ENCODE measurements at regions not wholly inside any gene's neighbourhood (a gene's known extent, or its start where the extent isn't known, plus 50 kb on each side); places are given as distances from the start of the nearest gene placed in this dataset.

DNA sequence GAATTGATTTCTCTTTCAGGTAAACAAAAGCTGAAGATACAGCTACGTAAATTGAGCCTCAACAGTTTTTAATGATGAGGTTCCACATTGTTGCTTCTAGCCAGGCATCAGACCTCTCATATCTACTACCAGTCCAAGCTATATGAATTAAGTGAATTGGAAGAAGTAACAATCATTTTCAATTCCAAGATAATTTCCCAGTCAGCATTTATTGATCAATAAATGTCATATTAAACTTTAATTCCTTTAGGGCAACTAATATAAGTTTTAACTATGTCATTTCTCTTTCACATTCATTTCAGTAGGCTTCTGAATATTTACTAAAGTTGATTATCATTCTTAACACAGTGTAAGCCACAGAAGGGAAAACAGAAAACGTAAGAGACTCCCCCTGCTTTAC is 1413.7 kb upstream of the CELF2 start:
- Histone ChIP-seq H2BK5ac (ENCODE audit: low read length) (no peak overlapping the region), H4K8ac (ENCODE audit: low read depth, low read length) (no peak overlapping the region), H2BK12ac (ENCODE audit: low read length) (no peak overlapping the region), H3K9ac (ENCODE audit: low read depth, low read length, poor library complexity) (no peak overlapping the region), H3K4me2 (ENCODE audit: insufficient read depth, low read length, poor library complexity, severe bottlenecking) (no peak overlapping the region), H3K4ac (ENCODE audit: low read length) (no peak overlapping the region), H3K79me1 (ENCODE audit: low read depth, low read length) (no peaks in the 10 kb centered on the region), H2AK5ac (ENCODE audit: low read depth, low read length) (no peak overlapping the region), H3K14ac (ENCODE audit: low read length) (no peak overlapping the region), H3K27me3 (ENCODE audit: control insufficient read depth in 3 of 3, insufficient read depth in 3 of 3, low read depth in 1 of 3, low read length in 3 of 3) (no peaks in the 10 kb centered on the region), H3K36me3 (replicated peaks in 1 of 2; ENCODE audit: control insufficient read depth in 2 of 2, insufficient read depth in 2 of 2, low read length in 2 of 2) (no peaks in the 10 kb centered on the region), H3K9me3 (replicated peaks in 1 of 2; ENCODE audit: control insufficient read depth in 2 of 2, insufficient read depth in 1 of 2, low read depth in 1 of 2, low read length in 2 of 2) (no peaks in the 10 kb centered on the region), H3K23ac (ENCODE audit: low read depth, low read length, poor library complexity) (no peak overlapping the region), H3K4me3 (ENCODE audit: low read length in 2 of 2) (no peak overlapping the region), H2AFZ (ENCODE audit: low read length) (no peak overlapping the region), H3K18ac (ENCODE audit: low read length) (no peak overlapping the region), H2BK120ac (ENCODE audit: low read depth, low read length) (no peak overlapping the region), H2BK15ac (ENCODE audit: low read length) (no peak overlapping the region), H3K4me1 (ENCODE audit: control insufficient read depth in 2 of 2, insufficient read depth in 1 of 2, low read depth in 1 of 2, low read length in 2 of 2) (no peaks in the 10 kb centered on the region), H4K91ac (ENCODE audit: low read depth, low read length, poor library complexity) (no peak overlapping the region), H3K27ac (replicated peaks; ENCODE audit: low read length) (no peak overlapping the region)
- no CpG with 5 or more reads among the region's 2 CpGs for WGBS, 2 donors (ENCODE audit: extremely low coverage in 2 of 2, insufficient read length in 2 of 2, insufficient replicate concordance in 1 of 2)
- no peak for DNase-seq (ENCODE audit: low spot score)

DNA sequence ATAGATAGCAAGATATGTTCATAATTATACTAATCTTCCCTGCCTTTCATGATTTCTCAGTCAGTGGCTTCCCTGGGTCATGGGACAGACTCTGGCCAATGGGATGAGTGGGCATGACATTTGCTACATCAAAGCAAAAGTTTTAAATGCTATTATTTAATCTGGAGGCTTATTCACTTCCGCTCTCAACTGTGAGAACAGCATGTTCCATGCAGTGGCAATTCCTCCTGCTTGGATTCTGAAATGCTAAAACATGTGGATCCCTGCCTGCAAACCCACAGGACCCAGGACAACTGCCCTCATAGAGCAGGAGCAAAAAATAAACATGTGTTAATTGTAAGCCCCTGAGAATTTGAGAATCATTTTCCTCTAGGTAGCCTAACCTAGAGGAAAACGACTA is 1412.4 kb upstream of the CELF2 start:
- Histone ChIP-seq H2AFZ (ENCODE audit: low read length) (no peak overlapping the region), H3K79me1 (ENCODE audit: low read depth, low read length) (no peaks in the 10 kb centered on the region), H3K27ac (replicated peaks; ENCODE audit: low read length) (no peak overlapping the region), H2BK12ac (ENCODE audit: low read length) (no peak overlapping the region), H2BK15ac (ENCODE audit: low read length) (no peak overlapping the region), H3K36me3 (replicated peaks in 1 of 2; ENCODE audit: control insufficient read depth in 2 of 2, insufficient read depth in 2 of 2, low read length in 2 of 2) (no peaks in the 10 kb centered on the region), H2AK5ac (ENCODE audit: low read depth, low read length) (no peak overlapping the region), H3K23ac (ENCODE audit: low read depth, low read length, poor library complexity) (no peak overlapping the region), H2BK120ac (ENCODE audit: low read depth, low read length) (no peak overlapping the region), H3K9ac (ENCODE audit: low read depth, low read length, poor library complexity) (no peak overlapping the region), H3K27me3 (ENCODE audit: control insufficient read depth in 3 of 3, insufficient read depth in 3 of 3, low read depth in 1 of 3, low read length in 3 of 3) (no peaks in the 10 kb centered on the region), H3K4me2 (ENCODE audit: insufficient read depth, low read length, poor library complexity, severe bottlenecking) (no peak overlapping the region), H3K4ac (ENCODE audit: low read length) (no peak overlapping the region), H3K9me3 (replicated peaks in 1 of 2; ENCODE audit: control insufficient read depth in 2 of 2, insufficient read depth in 1 of 2, low read depth in 1 of 2, low read length in 2 of 2) (no peaks in the 10 kb centered on the region), H4K91ac (ENCODE audit: low read depth, low read length, poor library complexity) (no peak overlapping the region), H2BK5ac (ENCODE audit: low read length) (no peak overlapping the region), H3K4me1 (ENCODE audit: control insufficient read depth in 2 of 2, insufficient read depth in 1 of 2, low read depth in 1 of 2, low read length in 2 of 2) (no peaks in the 10 kb centered on the region), H3K4me3 (ENCODE audit: low read length in 2 of 2) (no peak overlapping the region), H4K8ac (ENCODE audit: low read depth, low read length) (no peak overlapping the region), H3K18ac (ENCODE audit: low read length) (no peak overlapping the region), H3K14ac (ENCODE audit: low read length) (no peak overlapping the region)
- no CpG with 5 or more reads among the region's 2 CpGs for WGBS, 2 donors (ENCODE audit: extremely low coverage in 2 of 2, insufficient read length in 2 of 2, insufficient replicate concordance in 1 of 2)
- DNase-seq (ENCODE audit: low spot score) = no peak

DNA sequence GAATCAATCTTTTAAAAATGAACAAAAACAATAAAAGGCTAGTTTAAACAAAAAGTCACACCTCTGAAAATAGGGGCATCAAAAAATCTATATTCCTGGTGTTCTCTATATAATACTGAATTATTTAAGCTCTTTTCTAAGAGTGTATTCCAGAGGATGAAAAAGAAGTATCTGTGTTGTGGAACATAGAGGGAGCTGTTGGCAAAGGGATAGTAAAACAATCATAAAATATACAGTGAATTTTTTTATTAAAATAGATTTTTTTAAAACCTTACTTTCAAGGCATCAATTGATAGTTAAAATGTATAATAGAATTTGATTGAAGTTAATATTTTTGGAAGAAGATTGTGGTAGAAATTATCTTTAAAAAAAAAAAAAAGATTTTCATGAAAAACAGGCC is 1409.1 kb upstream of the CELF2 start:
- H2BK12ac ChIP-seq (ENCODE audit: low read length) = no peak overlapping the region
- no peak overlapping the region for H3K14ac ChIP-seq (ENCODE audit: low read length)
- H3K18ac ChIP-seq (ENCODE audit: low read length) = no peak overlapping the region
- no peak overlapping the region for H3K4me3 ChIP-seq (ENCODE audit: low read length in 2 of 2)
- H3K4ac ChIP-seq (ENCODE audit: low read length) = no peak overlapping the region
- H3K36me3 ChIP-seq (replicated peaks in 1 of 2; ENCODE audit: control insufficient read depth in 2 of 2, insufficient read depth in 2 of 2, low read length in 2 of 2) = no peaks in the 10 kb centered on the region
- H3K9ac ChIP-seq (ENCODE audit: low read depth, low read length, poor library complexity) = no peak overlapping the region
- DNase-seq (ENCODE audit: low spot score) = no peak
- no peak overlapping the region for H2BK5ac ChIP-seq (ENCODE audit: low read length)
- no peak overlapping the region for H2AFZ ChIP-seq (ENCODE audit: low read length)
- H3K4me1 ChIP-seq (ENCODE audit: control insufficient read depth in 2 of 2, insufficient read depth in 1 of 2, low read depth in 1 of 2, low read length in 2 of 2) = no peaks in the 10 kb centered on the region
- no peak overlapping the region for H2BK120ac ChIP-seq (ENCODE audit: low read depth, low read length)
- no peaks in the 10 kb centered on the region for H3K9me3 ChIP-seq (replicated peaks in 1 of 2; ENCODE audit: control insufficient read depth in 2 of 2, insufficient read depth in 1 of 2, low read depth in 1 of 2, low read length in 2 of 2)
- H3K79me1 ChIP-seq (ENCODE audit: low read depth, low read length) = no peaks in the 10 kb centered on the region
- no peak overlapping the region for H3K23ac ChIP-seq (ENCODE audit: low read depth, low read length, poor library complexity)
- H4K8ac ChIP-seq (ENCODE audit: low read depth, low read length) = no peak overlapping the region
- no peak overlapping the region for H2AK5ac ChIP-seq (ENCODE audit: low read depth, low read length)
- no peak overlapping the region for H3K4me2 ChIP-seq (ENCODE audit: insufficient read depth, low read length, poor library complexity, severe bottlenecking)
- no peaks in the 10 kb centered on the region for H3K27me3 ChIP-seq (ENCODE audit: control insufficient read depth in 3 of 3, insufficient read depth in 3 of 3, low read depth in 1 of 3, low read length in 3 of 3)
- no peak overlapping the region for H3K27ac ChIP-seq (replicated peaks; ENCODE audit: low read length)
- H2BK15ac ChIP-seq (ENCODE audit: low read length) = no peak overlapping the region
- no peak overlapping the region for H4K91ac ChIP-seq (ENCODE audit: low read depth, low read length, poor library complexity)

DNA sequence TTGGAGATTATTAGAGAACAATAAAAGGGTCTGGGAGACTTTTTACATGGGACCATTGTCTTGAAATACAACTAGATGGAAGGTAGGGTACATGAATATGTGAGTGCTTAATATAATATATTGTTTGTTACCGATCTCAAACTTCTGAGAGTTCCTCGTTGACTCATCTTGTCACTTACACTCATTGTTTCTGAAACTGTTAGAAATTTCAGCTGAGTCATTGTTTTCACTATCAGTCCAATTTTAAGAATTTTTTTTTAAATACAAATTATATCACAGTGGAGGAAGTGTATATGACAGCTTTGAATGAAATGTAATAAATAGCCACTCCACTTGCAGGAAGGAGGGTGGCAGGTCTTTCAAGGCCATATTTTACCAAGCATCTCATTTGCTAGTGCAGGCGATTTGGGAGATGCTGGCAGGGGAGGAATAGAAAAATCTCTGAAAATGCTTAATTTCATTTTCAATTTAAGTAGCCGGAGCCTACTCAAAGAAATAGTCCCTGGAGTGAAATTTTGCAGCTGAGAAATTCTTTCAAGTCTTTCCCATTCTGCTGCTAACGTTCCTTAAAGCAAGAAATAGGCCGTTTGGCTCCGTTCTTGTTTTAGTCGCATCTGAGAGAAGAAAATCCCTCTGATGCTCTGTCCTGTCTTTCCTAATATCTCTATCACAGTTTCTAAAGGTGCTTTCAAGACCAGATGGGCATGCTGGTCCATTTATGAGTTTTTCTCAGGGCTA is 1404.2 kb upstream of the CELF2 start:
- Histone ChIP-seq H2BK120ac (ENCODE audit: low read depth, low read length) (no peak overlapping the region), H3K9me3 (replicated peaks in 1 of 2; ENCODE audit: control insufficient read depth in 2 of 2, insufficient read depth in 1 of 2, low read depth in 1 of 2, low read length in 2 of 2) (no peaks in the 10 kb centered on the region), H3K4me1 (ENCODE audit: control insufficient read depth in 2 of 2, insufficient read depth in 1 of 2, low read depth in 1 of 2, low read length in 2 of 2) (no peaks in the 10 kb centered on the region), H3K27ac (replicated peaks; ENCODE audit: low read length) (no peak overlapping the region), H2BK15ac (ENCODE audit: low read length) (no peak overlapping the region), H4K8ac (ENCODE audit: low read depth, low read length) (no peak overlapping the region), H3K23ac (ENCODE audit: low read depth, low read length, poor library complexity) (no peak overlapping the region), H3K36me3 (replicated peaks in 1 of 2; ENCODE audit: control insufficient read depth in 2 of 2, insufficient read depth in 2 of 2, low read length in 2 of 2) (no peaks in the 10 kb centered on the region), H2AFZ (ENCODE audit: low read length) (no peak overlapping the region), H3K4ac (ENCODE audit: low read length) (no peak overlapping the region), H2BK12ac (ENCODE audit: low read length) (no peak overlapping the region), H2AK5ac (ENCODE audit: low read depth, low read length) (no peak overlapping the region), H3K79me1 (ENCODE audit: low read depth, low read length) (no peaks in the 10 kb centered on the region), H2BK5ac (ENCODE audit: low read length) (no peak overlapping the region), H3K14ac (ENCODE audit: low read length) (no peak overlapping the region), H3K4me3 (ENCODE audit: low read length in 2 of 2) (no peak overlapping the region), H3K27me3 (ENCODE audit: control insufficient read depth in 3 of 3, insufficient read depth in 3 of 3, low read depth in 1 of 3, low read length in 3 of 3) (no peaks in the 10 kb centered on the region), H4K91ac (ENCODE audit: low read depth, low read length, poor library complexity) (no peak overlapping the region), H3K18ac (ENCODE audit: low read length) (no peak overlapping the region), H3K9ac (ENCODE audit: low read depth, low read length, poor library complexity) (no peak overlapping the region), H3K4me2 (ENCODE audit: insufficient read depth, low read length, poor library complexity, severe bottlenecking) (no peak overlapping the region)
- no peak for DNase-seq (ENCODE audit: low spot score)
- WGBS, 2 donors (ENCODE audit: extremely low coverage in 2 of 2, insufficient read length in 2 of 2, insufficient replicate concordance in 1 of 2) = no CpG with 5 or more reads among the region's 8 CpGs

Measured in neuronal stem cell (in vitro differentiated cells).